ENCODE measurements at regions not wholly inside any gene's neighbourhood (a gene's known extent, or its start where the extent isn't known, plus 50 kb on each side); places are given as distances from the start of the nearest gene placed in this dataset.

GRCh38 chr10:8502573-8502972 is 448.1 kb downstream of the GATA3 start:
- peak overlapping the region; percentile 23 for H2AFZ ChIP-seq (ENCODE audit: control insufficient read depth, low read length)
- DNase-seq (ENCODE audit: low read depth, low spot score) (no peak), FAIRE-seq (no peak)
- no peaks in the 10 kb centered on the region for H4K20me1 ChIP-seq (ENCODE audit: control insufficient read depth, extremely low read depth, insufficient read depth, low read length)
- no peak overlapping the region for H3K4me3 ChIP-seq (ENCODE audit: control insufficient read depth in 2 of 3, extremely low read depth in 1 of 3, insufficient read depth in 2 of 3, low read depth in 1 of 3, low read length in 3 of 3)
- H3K36me3 ChIP-seq (ENCODE audit: control insufficient read depth in 2 of 2, extremely low read depth in 1 of 2, insufficient read depth in 2 of 2, low read length in 2 of 2), result no peaks in the 10 kb centered on the region
- H3K27ac ChIP-seq (ENCODE audit: control insufficient read depth, insufficient read depth, low read length), result no peak overlapping the region
- no peaks in the 10 kb centered on the region for H3K27me3 ChIP-seq (ENCODE audit: control insufficient read depth, extremely low read depth, insufficient read depth, low read length)
- H3K9me3 ChIP-seq (ENCODE audit: control insufficient read depth, low read depth, low read length), result no peaks in the 10 kb centered on the region
- no peak overlapping the region for H3K9ac ChIP-seq (ENCODE audit: control insufficient read depth, extremely low read depth, insufficient read depth, low read length)
- no peaks in the 10 kb centered on the region for H3K4me1 ChIP-seq (ENCODE audit: control insufficient read depth, extremely low read depth, insufficient read depth, low read length)
- H3K79me2 ChIP-seq (ENCODE audit: control insufficient read depth, insufficient read depth, low read length), result no peaks in the 10 kb centered on the region
- TF ChIP-seq EZH2 (IDR thresholded peaks at IDR 0.05; ENCODE audit: low read length), result no peak
- TF ChIP-seq, protein P1, sequence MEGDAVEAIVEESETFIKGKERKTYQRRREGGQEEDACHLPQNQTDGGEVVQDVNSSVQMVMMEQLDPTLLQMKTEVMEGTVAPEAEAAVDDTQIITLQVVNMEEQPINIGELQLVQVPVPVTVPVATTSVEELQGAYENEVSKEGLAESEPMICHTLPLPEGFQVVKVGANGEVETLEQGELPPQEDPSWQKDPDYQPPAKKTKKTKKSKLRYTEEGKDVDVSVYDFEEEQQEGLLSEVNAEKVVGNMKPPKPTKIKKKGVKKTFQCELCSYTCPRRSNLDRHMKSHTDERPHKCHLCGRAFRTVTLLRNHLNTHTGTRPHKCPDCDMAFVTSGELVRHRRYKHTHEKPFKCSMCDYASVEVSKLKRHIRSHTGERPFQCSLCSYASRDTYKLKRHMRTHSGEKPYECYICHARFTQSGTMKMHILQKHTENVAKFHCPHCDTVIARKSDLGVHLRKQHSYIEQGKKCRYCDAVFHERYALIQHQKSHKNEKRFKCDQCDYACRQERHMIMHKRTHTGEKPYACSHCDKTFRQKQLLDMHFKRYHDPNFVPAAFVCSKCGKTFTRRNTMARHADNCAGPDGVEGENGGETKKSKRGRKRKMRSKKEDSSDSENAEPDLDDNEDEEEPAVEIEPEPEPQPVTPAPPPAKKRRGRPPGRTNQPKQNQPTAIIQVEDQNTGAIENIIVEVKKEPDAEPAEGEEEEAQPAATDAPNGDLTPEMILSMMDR (optimal IDR thresholded peaks at IDR 0.05 in 1 of 3, IDR thresholded peaks at IDR 0.05 in 1 of 3, conservative IDR thresholded peaks at IDR 0.05 in 1 of 3; ENCODE audit: extremely low read depth in 1 of 3, insufficient read depth in 2 of 3, low read length in 3 of 3), result no peak
- dilution Hi-C loops (cut with MboI; ENCODE audit: extremely low pct_ligation_motif_present, low sequenced_read_pairs), result no loop called here
- no peaks in the 10 kb centered on the region for H3K9me1 ChIP-seq (ENCODE audit: control insufficient read depth, extremely low read depth, insufficient read depth, low read length)
- H3K4me2 ChIP-seq (ENCODE audit: control insufficient read depth, extremely low read depth, insufficient read depth, low read depth, low read length), result no peak overlapping the region

DNA sequence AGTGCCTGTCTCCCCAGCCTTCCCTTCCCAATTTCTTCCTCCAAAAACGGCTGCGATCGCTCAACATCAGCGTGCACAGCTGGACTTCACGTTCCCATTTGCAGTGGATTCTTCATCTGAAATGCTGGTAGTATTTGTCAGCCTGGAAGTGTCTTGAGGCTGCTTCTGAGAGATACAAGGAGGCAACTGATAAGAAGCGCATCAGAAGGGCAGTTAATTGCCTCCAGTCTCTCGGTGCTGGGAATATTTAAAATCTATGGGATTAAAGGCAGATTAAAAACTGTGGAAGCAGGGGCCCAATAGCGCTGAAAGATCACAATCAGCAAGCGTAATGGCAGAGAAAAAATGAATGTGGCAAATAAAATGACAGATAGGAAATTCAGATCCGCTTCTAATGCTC is 450.0 kb downstream of the GATA3 start:
- FAIRE-seq (no peak), DNase-seq (ENCODE audit: low read depth, low spot score) (no peak)
- Histone ChIP-seq H4K20me1 (ENCODE audit: control insufficient read depth, extremely low read depth, insufficient read depth, low read length) (no peaks in the 10 kb centered on the region), H3K4me1 (ENCODE audit: control insufficient read depth, extremely low read depth, insufficient read depth, low read length) (no peaks in the 10 kb centered on the region), H3K9me3 (ENCODE audit: control insufficient read depth, low read depth, low read length) (no peaks in the 10 kb centered on the region), H3K36me3 (ENCODE audit: control insufficient read depth in 2 of 2, extremely low read depth in 1 of 2, insufficient read depth in 2 of 2, low read length in 2 of 2) (no peaks in the 10 kb centered on the region), H3K4me2 (ENCODE audit: control insufficient read depth, extremely low read depth, insufficient read depth, low read depth, low read length) (no peak overlapping the region), H3K27ac (ENCODE audit: control insufficient read depth, insufficient read depth, low read length) (no peak overlapping the region), H3K4me3 (ENCODE audit: control insufficient read depth in 2 of 3, extremely low read depth in 1 of 3, insufficient read depth in 2 of 3, low read depth in 1 of 3, low read length in 3 of 3) (no peak overlapping the region), H3K79me2 (ENCODE audit: control insufficient read depth, insufficient read depth, low read length) (no peaks in the 10 kb centered on the region), H3K9ac (ENCODE audit: control insufficient read depth, extremely low read depth, insufficient read depth, low read length) (no peak overlapping the region), H3K9me1 (ENCODE audit: control insufficient read depth, extremely low read depth, insufficient read depth, low read length) (no peaks in the 10 kb centered on the region), H2AFZ (ENCODE audit: control insufficient read depth, low read length) (no peak overlapping the region), H3K27me3 (ENCODE audit: control insufficient read depth, extremely low read depth, insufficient read depth, low read length) (no peaks in the 10 kb centered on the region)
- dilution Hi-C loops (cut with MboI; ENCODE audit: extremely low pct_ligation_motif_present, low sequenced_read_pairs), result no loop called here
- TF ChIP-seq, protein P1 (optimal IDR thresholded peaks at IDR 0.05 in 1 of 3, IDR thresholded peaks at IDR 0.05 in 1 of 3, conservative IDR thresholded peaks at IDR 0.05 in 1 of 3; ENCODE audit: extremely low read depth in 1 of 3, insufficient read depth in 2 of 3, low read length in 3 of 3), result no peak
- TF ChIP-seq EZH2 (IDR thresholded peaks at IDR 0.05; ENCODE audit: low read length), result no peak
